HepG2 (cell line): ENCODE measurements at regions not wholly inside any gene's neighbourhood (a gene's known extent, or its start where the extent isn't known, plus 50 kb on each side); places are given as distances from the start of the nearest gene placed in this dataset.

Experiments used
- DMAP1 ChIP-seq: IDR thresholded peaks from 2 replicates; pipeline ENCODE4 v1.6.1; 2016
- GATAD2A ChIP-seq: IDR thresholded peaks from 2 replicates; pipeline ENCODE4 v1.6.1; 2016
- HMG20A ChIP-seq: IDR thresholded peaks from 2 replicates; pipeline ENCODE4 v1.6.1; 2016; ENCODE audit warnings: borderline replicate concordance
- HNF4A ChIP-seq: sonication (generic); formaldehyde crosslinking; IDR thresholded peaks from 2 replicates; pipeline ENCODE4 v1.4.0; 2020; ENCODE audit warnings: missing genetic modification reagents
- KAT7 ChIP-seq: IDR thresholded peaks from 2 replicates; pipeline ENCODE4 v1.6.1; 2018; ENCODE audit warnings: borderline replicate concordance, missing compliant biosample characterization
- MED1 ChIP-seq: sonication (generic); formaldehyde crosslinking; IDR thresholded peaks from 2 replicates; pipeline ENCODE4 v1.4.0; 2020; ENCODE audit warnings: missing genetic modification reagents
- MED8 ChIP-seq: sonication (generic); formaldehyde crosslinking; IDR thresholded peaks from 2 replicates; pipeline ENCODE4 v1.8.1; 2023; ENCODE audit warnings: mild to moderate bottlenecking, missing genetic modification reagents; ENCODE audit not compliant: insufficient replicate concordance
- MIXL1 ChIP-seq: IDR thresholded peaks from 2 replicates; pipeline ENCODE4 v1.6.1; 2016
- NCOA1 ChIP-seq: sonication (generic); formaldehyde crosslinking; IDR thresholded peaks from 2 replicates; pipeline ENCODE4 v1.9.0; 2021; ENCODE audit warnings: missing genetic modification reagents
- NR2F6 ChIP-seq, 2 experiments: IDR thresholded peaks; 2 replicates each; pipeline ENCODE4 v1.6.1; 2016; ENCODE audit warnings: antibody characterized with exemption in 1 of 2, mild to moderate bottlenecking in 1 of 2
- POGZ ChIP-seq: sonication (generic); formaldehyde crosslinking; IDR thresholded peaks from 2 replicates; pipeline ENCODE4 v1.4.0; 2020; ENCODE audit warnings: mild to moderate bottlenecking, missing genetic modification reagents
- SALL1 ChIP-seq: sonication (generic); formaldehyde crosslinking; IDR thresholded peaks from 2 replicates; pipeline ENCODE4 v1.8.0; 2022; ENCODE audit warnings: mild to moderate bottlenecking, missing genetic modification reagents
- SAP130 ChIP-seq: IDR thresholded peaks from 2 replicates; pipeline ENCODE4 v1.6.1; 2016; ENCODE audit warnings: low read depth
- SOX5 ChIP-seq: IDR thresholded peaks from 2 replicates; pipeline ENCODE4 v1.6.1; 2016; ENCODE audit warnings: borderline replicate concordance
- SOX6 ChIP-seq, 2 experiments: fragments of 450-650 bp in 1 of 2; sonication (generic) in 1 of 2; formaldehyde crosslinking in 1 of 2; IDR thresholded peaks; 2 replicates each; pipeline versions ENCODE4 v1.4.0 to v1.6.1; 2017 to 2020; ENCODE audit warnings: antibody characterized with exemption in 1 of 2, mild to moderate bottlenecking in 1 of 2, missing genetic modification reagents in 1 of 2
- STAG1 ChIP-seq: sonication (generic); formaldehyde crosslinking; IDR thresholded peaks from 2 replicates; pipeline ENCODE4 v1.4.0; 2020; ENCODE audit warnings: missing genetic modification reagents
- THAP11 ChIP-seq: IDR thresholded peaks from 2 replicates; pipeline ENCODE4 v1.6.1; 2016; ENCODE audit warnings: missing biosample characterization, missing genetic modification reagents
- ZBTB20 ChIP-seq: sonication (generic); formaldehyde crosslinking; IDR thresholded peaks from 2 replicates; pipeline ENCODE4 v1.8.1; 2023; ENCODE audit warnings: missing genetic modification reagents, low read depth, mild to moderate bottlenecking, borderline replicate concordance
- ZMYM4 ChIP-seq: sonication (generic); formaldehyde crosslinking; IDR thresholded peaks from 2 replicates; pipeline ENCODE4 v1.8.1; 2023; ENCODE audit warnings: mild to moderate bottlenecking, missing genetic modification reagents
- ZNF614 ChIP-seq: IDR thresholded peaks from 2 replicates; pipeline ENCODE4 v1.6.1; 2018; ENCODE audit warnings: missing biosample characterization, missing genetic modification reagents, inconsistent platforms, borderline replicate concordance
- ZNF644 ChIP-seq: IDR thresholded peaks from 2 replicates; pipeline ENCODE4 v1.6.1; 2016; ENCODE audit warnings: low read depth
- ZNF768 ChIP-seq: sonication (generic); formaldehyde crosslinking; IDR thresholded peaks from 2 replicates; pipeline ENCODE4 v1.4.0; 2020; ENCODE audit warnings: missing genetic modification reagents
- ZSCAN31 ChIP-seq: sonication (generic); formaldehyde crosslinking; IDR thresholded peaks from 2 replicates; pipeline ENCODE4 v1.5.0; 2020; ENCODE audit warnings: low read depth, mild to moderate bottlenecking, missing genetic modification reagents
- TF ChIP-seq, protein P1 (sequence below): IDR thresholded peaks from 2 replicates; pipeline ENCODE4 v1.4.0; 2020; ENCODE audit warnings: mild to moderate bottlenecking, missing genetic modification reagents
- TF ChIP-seq, protein P2 (sequence below): sonication (generic); formaldehyde crosslinking; IDR thresholded peaks from 2 replicates; pipeline ENCODE4 v1.4.0; 2020; ENCODE audit warnings: missing genetic modification reagents, borderline replicate concordance
- TF ChIP-seq, protein P3 (sequence below): sonication (generic); formaldehyde crosslinking; IDR thresholded peaks from 2 replicates; pipeline ENCODE4 v1.8.0; 2022; ENCODE audit warnings: mild to moderate bottlenecking, missing genetic modification reagents; ENCODE audit not compliant: insufficient replicate concordance

DNA sequence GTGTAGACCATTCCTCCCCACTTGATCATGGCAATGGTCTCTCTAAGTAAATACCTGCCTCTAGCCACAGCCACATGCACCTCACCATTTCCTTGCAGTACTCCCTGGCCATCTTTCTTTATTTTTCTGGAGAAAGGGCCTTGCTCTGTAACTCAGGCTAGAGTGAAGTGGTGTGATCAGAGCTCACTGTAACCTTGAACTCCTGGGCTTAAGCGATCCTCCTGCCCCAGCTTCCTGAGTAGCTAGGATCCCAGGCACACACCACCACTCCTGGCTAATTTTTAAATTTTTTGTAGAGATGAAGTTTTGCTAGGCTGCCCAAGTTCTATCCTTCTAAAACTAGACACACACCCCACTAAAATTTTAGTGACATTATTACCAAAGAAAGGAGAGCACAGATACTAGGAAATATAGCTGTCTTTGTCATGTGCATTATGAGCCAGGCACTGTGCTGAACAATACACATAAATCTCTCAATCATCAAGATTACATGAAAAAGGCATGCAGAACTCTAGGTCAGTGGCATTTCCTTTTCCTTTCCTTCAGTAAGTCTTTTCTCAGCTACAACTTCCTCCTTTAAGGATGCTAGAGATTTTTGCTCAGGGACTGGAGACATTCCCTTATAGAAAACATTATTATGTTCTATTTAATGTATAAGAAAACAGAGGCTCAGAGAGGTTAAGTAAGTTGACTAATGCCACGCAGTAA, 95.0 kb upstream of the SERBP1 start (continued):
- TF ChIP-seq, protein P1, sequence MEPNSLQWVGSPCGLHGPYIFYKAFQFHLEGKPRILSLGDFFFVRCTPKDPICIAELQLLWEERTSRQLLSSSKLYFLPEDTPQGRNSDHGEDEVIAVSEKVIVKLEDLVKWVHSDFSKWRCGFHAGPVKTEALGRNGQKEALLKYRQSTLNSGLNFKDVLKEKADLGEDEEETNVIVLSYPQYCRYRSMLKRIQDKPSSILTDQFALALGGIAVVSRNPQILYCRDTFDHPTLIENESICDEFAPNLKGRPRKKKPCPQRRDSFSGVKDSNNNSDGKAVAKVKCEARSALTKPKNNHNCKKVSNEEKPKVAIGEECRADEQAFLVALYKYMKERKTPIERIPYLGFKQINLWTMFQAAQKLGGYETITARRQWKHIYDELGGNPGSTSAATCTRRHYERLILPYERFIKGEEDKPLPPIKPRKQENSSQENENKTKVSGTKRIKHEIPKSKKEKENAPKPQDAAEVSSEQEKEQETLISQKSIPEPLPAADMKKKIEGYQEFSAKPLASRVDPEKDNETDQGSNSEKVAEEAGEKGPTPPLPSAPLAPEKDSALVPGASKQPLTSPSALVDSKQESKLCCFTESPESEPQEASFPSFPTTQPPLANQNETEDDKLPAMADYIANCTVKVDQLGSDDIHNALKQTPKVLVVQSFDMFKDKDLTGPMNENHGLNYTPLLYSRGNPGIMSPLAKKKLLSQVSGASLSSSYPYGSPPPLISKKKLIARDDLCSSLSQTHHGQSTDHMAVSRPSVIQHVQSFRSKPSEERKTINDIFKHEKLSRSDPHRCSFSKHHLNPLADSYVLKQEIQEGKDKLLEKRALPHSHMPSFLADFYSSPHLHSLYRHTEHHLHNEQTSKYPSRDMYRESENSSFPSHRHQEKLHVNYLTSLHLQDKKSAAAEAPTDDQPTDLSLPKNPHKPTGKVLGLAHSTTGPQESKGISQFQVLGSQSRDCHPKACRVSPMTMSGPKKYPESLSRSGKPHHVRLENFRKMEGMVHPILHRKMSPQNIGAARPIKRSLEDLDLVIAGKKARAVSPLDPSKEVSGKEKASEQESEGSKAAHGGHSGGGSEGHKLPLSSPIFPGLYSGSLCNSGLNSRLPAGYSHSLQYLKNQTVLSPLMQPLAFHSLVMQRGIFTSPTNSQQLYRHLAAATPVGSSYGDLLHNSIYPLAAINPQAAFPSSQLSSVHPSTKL (CRISPR knock-in tag), result peak; percentile 51; the same call in 1 of the 2 replicates
- TF ChIP-seq SALL1 (0 out of 2 replicates have a peak, but pooled peaks have one; percentile 16), ZNF614 (CRISPR knock-in tag) (0 out of 2 replicates have a peak, but pooled peaks have one; percentile 19), ZNF644 (CRISPR knock-in tag) (0 out of 2 replicates have a peak, but pooled peaks have one; percentile 7), ZNF768 (peak; percentile 24; the same call in 1 of the 2 replicates), SAP130 (CRISPR knock-in tag) (peak; percentile 56), GATAD2A (CRISPR knock-in tag) (peak; percentile 52; the same call in 1 of the 2 replicates), THAP11 (CRISPR knock-in tag) (no peak), HMG20A (CRISPR knock-in tag) (0 out of 2 replicates have a peak, but pooled peaks have one; percentile 28), NR2F6 (IDR thresholded peaks at IDR 0.05) (no peak), NR2F6 (CRISPR knock-in tag; IDR thresholded peaks at IDR 0.05) (0 out of 2 replicates have a peak, but pooled peaks have one; percentile 33), KAT7 (CRISPR knock-in tag) (peak; percentile 32; the same call in 1 of the 2 replicates), HNF4A (peak; percentile 58), MED8 (no peak), SOX5 (CRISPR knock-in tag) (0 out of 2 replicates have a peak, but pooled peaks have one; percentile 11), POGZ (peak; percentile 43; the same call in 1 of the 2 replicates), DMAP1 (0 out of 2 replicates have a peak, but pooled peaks have one; percentile 46), NCOA1 (CRISPR knock-in tag) (no peak), MIXL1 (CRISPR knock-in tag) (peak; percentile 10; the same call in 1 of the 2 replicates), ZBTB20 (CRISPR knock-in tag) (no peak), MED1 (CRISPR knock-in tag) (peak; percentile 42; the same call in 1 of the 2 replicates), ZSCAN31 (0 out of 2 replicates have a peak, but pooled peaks have one; percentile 1), ZMYM4 (CRISPR knock-in tag) (peak; percentile 19; the same call in 1 of the 2 replicates), SOX6 (IDR thresholded peaks at IDR 0.05) (no peak), SOX6 (CRISPR knock-in tag; IDR thresholded peaks at IDR 0.05) (peak; percentile 41), STAG1 (CRISPR knock-in tag) (no peak)
- TF ChIP-seq, protein P2, sequence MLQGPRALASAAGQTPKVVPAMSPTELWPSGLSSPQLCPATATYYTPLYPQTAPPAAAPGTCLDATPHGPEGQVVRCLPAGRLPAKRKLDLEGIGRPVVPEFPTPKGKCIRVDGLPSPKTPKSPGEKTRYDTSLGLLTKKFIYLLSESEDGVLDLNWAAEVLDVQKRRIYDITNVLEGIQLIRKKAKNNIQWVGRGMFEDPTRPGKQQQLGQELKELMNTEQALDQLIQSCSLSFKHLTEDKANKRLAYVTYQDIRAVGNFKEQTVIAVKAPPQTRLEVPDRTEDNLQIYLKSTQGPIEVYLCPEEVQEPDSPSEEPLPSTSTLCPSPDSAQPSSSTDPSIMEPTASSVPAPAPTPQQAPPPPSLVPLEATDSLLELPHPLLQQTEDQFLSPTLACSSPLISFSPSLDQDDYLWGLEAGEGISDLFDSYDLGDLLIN (CRISPR knock-in tag), result no peak
- TF ChIP-seq, protein P3, sequence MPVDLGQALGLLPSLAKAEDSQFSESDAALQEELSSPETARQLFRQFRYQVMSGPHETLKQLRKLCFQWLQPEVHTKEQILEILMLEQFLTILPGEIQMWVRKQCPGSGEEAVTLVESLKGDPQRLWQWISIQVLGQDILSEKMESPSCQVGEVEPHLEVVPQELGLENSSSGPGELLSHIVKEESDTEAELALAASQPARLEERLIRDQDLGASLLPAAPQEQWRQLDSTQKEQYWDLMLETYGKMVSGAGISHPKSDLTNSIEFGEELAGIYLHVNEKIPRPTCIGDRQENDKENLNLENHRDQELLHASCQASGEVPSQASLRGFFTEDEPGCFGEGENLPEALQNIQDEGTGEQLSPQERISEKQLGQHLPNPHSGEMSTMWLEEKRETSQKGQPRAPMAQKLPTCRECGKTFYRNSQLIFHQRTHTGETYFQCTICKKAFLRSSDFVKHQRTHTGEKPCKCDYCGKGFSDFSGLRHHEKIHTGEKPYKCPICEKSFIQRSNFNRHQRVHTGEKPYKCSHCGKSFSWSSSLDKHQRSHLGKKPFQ (CRISPR knock-in tag), result peak; percentile 98
